ENCODE measurements at regions not wholly inside any gene's neighbourhood (a gene's known extent, or its start where the extent isn't known, plus 50 kb on each side); places are given as distances from the start of the nearest gene placed in this dataset.

GRCh38 chr13:31468114-31468902, 268.5 kb downstream of the B3GLCT start:
- no peaks in the 10 kb centered on the region for H3K36me3 Mint-ChIP-seq (ENCODE audit: unreplicated experiment)
- no peak overlapping the region for H3K27ac Mint-ChIP-seq (ENCODE audit: unreplicated experiment)
- peaks cover 49% of the 10 kb centered on the region for H3K27me3 Mint-ChIP-seq (ENCODE audit: unreplicated experiment)
- TF ChIP-seq CTCF (IDR thresholded peaks at IDR 0.05): no peak
- no peaks in the 10 kb centered on the region for H3K4me1 Mint-ChIP-seq (ENCODE audit: unreplicated experiment)
- no peak for DNase-seq (ENCODE audit: extremely low spot score, unreplicated experiment)
- no peak overlapping the region for H3K4me3 Mint-ChIP-seq (ENCODE audit: unreplicated experiment)
- H3K9me3 Mint-ChIP-seq (ENCODE audit: unreplicated experiment): no peaks in the 10 kb centered on the region

GRCh38 chr13:31469377-31469776, 269.6 kb downstream of the B3GLCT start:
- Mint-ChIP-seq H3K27me3 (ENCODE audit: unreplicated experiment) (peaks cover 44% of the 10 kb centered on the region), H3K9me3 (ENCODE audit: unreplicated experiment) (no peaks in the 10 kb centered on the region)

GRCh38 chr13:31476266-31476665, 263.1 kb upstream of the RXFP2 start:
- Mint-ChIP-seq H3K9me3 (ENCODE audit: unreplicated experiment) (peaks cover 4% of the 10 kb centered on the region), H3K27me3 (ENCODE audit: unreplicated experiment) (peaks cover 16% of the 10 kb centered on the region), H3K36me3 (ENCODE audit: unreplicated experiment) (no peaks in the 10 kb centered on the region), H3K4me1 (ENCODE audit: unreplicated experiment) (peaks cover 20% of the 10 kb centered on the region), H3K4me3 (ENCODE audit: unreplicated experiment) (no peak overlapping the region), H3K27ac (ENCODE audit: unreplicated experiment) (no peak overlapping the region)
- no peak for TF ChIP-seq CTCF (IDR thresholded peaks at IDR 0.05)
- DNase-seq (ENCODE audit: extremely low spot score, unreplicated experiment): no peak

More at GRCh38 chr13:31469377-31469776, 269.6 kb downstream of the B3GLCT start:
- TF ChIP-seq CTCF (IDR thresholded peaks at IDR 0.05): no peak
- H3K4me3 Mint-ChIP-seq (ENCODE audit: unreplicated experiment): no peak overlapping the region
- no peak for DNase-seq (ENCODE audit: extremely low spot score, unreplicated experiment)
- H3K36me3 Mint-ChIP-seq (ENCODE audit: unreplicated experiment): no peaks in the 10 kb centered on the region
- no peak overlapping the region for H3K27ac Mint-ChIP-seq (ENCODE audit: unreplicated experiment)
- H3K4me1 Mint-ChIP-seq (ENCODE audit: unreplicated experiment): no peaks in the 10 kb centered on the region

- H3K27ac Mint-ChIP-seq (ENCODE audit: unreplicated experiment): no peak overlapping the region
These were observed 262.6 kb upstream of the RXFP2 start for GRCh38 chr13:31476753-31477152.

More at GRCh38 chr13:31476753-31477152, 262.6 kb upstream of the RXFP2 start:
- no peak overlapping the region for H3K4me3 Mint-ChIP-seq (ENCODE audit: unreplicated experiment)
- no peak for TF ChIP-seq CTCF (IDR thresholded peaks at IDR 0.05)
- H3K36me3 Mint-ChIP-seq (ENCODE audit: unreplicated experiment): no peaks in the 10 kb centered on the region
- peaks cover 4% of the 10 kb centered on the region for H3K9me3 Mint-ChIP-seq (ENCODE audit: unreplicated experiment)
- no peak for DNase-seq (ENCODE audit: extremely low spot score, unreplicated experiment)
- peaks cover 14% of the 10 kb centered on the region for H3K27me3 Mint-ChIP-seq (ENCODE audit: unreplicated experiment)
- peaks cover 20% of the 10 kb centered on the region for H3K4me1 Mint-ChIP-seq (ENCODE audit: unreplicated experiment)

All from osteocyte (in vitro differentiated cells).